ENCODE measurements at regions not wholly inside any gene's neighbourhood (a gene's known extent, or its start where the extent isn't known, plus 50 kb on each side); places are given as distances from the start of the nearest gene placed in this dataset.

DNA sequence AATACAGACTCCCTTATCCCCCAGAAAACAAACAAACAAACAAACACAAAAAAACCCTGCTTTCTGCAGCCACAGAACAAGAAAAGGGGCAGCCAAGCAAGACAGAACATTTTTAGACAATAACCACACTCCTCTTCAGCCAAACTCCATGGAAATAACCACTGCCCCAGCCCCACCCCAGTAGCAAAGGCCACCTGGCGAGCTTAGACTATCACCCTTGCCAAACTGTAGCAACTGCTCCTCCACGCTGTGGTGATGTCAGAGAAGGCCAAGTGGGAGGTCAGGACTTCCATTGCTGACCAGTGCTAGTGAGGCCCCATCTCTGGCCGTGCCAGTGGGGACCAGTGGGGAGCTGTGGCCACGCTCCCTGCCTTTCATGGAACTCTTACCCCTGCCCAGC lies 60.3 kb upstream of the CHRNA7 start:
- TF ChIP-seq, protein P1, sequence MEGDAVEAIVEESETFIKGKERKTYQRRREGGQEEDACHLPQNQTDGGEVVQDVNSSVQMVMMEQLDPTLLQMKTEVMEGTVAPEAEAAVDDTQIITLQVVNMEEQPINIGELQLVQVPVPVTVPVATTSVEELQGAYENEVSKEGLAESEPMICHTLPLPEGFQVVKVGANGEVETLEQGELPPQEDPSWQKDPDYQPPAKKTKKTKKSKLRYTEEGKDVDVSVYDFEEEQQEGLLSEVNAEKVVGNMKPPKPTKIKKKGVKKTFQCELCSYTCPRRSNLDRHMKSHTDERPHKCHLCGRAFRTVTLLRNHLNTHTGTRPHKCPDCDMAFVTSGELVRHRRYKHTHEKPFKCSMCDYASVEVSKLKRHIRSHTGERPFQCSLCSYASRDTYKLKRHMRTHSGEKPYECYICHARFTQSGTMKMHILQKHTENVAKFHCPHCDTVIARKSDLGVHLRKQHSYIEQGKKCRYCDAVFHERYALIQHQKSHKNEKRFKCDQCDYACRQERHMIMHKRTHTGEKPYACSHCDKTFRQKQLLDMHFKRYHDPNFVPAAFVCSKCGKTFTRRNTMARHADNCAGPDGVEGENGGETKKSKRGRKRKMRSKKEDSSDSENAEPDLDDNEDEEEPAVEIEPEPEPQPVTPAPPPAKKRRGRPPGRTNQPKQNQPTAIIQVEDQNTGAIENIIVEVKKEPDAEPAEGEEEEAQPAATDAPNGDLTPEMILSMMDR (IDR thresholded peaks at IDR 0.05), result no peak
- no peak for TF ChIP-seq POLR2A (IDR thresholded peaks at IDR 0.05)
